ENCODE measurements at regions not wholly inside any gene's neighbourhood (a gene's known extent, or its start where the extent isn't known, plus 50 kb on each side); places are given as distances from the start of the nearest gene placed in this dataset.
A peak's percentile ranks its signal among the peaks of the same experiment; 100 is the strongest.

DNA sequence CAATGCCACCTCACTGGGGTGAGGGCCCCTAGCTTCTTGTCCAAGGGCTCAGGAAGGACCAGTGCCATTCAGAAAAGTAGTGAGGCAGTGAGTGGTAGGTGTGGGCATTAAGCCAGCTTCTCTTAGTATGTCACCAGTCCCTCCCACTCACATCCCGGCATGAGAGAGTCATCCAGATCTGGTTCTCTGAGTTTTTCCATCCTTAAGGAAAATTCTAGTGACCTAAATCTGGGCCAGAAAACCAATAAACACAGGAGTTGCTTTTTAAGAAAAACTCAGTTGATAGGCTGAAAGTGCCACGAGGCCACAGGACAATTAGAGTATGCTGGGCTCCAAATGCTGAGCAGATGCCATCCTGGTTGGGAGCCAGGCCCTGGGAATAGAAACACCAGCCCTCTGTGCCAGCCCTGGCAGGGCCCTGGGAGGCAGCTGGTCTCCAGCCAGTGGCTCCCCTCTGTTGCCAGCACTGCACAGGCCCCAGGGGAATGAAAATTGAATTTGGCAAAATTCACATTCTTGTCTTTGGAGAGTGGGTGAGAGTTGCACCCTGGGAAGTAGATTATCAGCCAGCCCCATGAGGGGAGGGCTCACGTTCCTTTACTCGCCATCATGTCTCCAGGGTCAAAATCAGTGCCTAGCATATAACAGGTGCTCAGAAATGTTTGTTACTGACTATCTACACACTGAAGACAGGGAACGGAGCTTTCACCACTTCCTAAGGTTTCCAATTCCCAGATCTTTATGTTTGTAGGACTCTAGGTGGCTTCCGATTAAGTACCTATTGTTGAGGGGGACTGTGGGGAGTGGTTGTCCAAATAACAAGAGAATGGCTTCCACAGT, 52.8 kb downstream of the FAM43A start:
- peak; percentile 39 for DNase-seq

DNA sequence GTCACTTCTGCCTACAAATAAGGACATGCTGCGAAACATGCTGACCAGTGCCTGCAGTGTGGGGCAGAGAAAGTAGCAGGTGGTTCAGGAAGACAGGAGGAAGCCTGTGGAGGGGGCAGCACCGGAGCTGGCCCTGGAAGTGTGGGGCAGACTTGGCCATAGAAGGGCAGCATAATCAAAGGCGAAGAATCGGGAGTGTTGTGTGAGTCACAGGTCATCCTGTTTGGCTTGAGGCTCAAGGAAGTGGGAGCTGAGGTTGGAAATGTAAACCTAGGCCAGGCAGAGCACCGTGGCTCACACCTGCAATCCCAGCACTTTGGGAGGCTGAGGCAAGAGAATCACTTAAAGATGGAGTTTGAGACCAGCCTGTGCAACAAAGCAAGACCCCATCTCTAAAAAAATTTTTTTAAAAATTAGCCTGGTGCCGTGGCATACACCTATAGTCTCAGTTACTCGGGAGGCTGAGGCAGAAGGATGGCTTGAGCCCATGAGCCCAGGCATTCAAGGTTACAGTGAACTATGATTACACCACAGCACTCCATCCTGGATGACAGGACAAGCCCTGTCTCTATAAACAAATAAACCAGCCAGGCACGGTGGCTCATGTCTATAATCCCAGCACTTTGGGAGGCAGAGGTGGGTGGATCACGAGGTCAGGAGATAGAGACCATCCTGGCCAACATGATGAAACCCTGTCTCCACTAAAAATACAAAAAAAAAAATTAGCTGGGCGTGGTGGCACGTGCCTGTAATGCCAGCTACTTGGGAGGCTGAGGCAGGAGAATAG, 54.0 kb downstream of the FAM43A start:
- DNase-seq: no peak

DNA sequence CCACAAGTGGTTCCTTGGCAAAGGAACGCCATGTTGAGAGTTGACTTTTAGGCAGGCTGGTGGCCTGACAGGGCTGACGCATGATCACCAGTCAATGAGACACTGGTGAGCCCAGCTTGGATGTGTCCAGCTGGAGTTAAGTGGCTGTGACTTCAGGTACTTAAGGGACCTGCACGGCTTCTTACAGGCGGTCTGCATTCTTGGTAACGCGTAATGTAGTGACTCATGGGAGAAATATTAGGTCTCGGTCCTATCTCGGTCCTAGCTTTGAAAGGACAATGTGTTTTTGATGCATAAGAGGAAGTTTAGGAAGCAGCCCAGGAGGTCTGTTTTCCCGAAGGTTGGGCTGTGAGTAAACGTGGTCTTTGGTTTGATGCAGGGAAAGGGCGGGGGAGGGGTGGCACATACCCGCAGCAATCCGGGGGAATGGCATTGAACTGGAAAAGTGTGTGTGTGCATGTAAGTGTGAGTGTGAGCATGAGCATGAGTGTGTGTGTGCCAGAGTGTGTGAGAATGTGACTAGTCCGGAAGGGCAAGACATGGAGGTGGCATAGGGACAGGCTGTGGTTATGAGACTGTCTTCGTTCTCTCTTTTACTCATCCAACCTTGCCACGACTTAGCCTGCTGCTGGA, 55.3 kb downstream of the FAM43A start:
- no peak for DNase-seq

DNA sequence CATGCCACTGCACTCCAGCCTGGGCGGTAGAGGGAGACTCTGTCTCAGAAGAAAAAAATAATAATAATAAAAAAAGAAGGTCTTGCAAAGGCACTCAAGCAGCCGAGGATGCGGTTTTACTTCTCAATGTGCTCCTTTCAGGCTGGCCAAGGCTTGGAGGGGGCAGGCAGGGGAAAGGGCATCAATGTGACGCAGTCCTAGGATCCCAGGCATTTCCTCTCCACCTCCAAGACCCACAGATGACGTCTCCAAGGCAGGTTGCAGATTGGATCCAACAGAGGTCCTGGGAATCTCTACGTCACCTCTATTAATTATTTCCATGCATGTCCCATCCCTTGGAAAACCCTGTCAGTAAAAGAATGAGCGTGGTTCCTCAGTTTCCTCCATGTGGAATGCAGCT, 56.2 kb downstream of the FAM43A start:
- no peak for DNase-seq

DNA sequence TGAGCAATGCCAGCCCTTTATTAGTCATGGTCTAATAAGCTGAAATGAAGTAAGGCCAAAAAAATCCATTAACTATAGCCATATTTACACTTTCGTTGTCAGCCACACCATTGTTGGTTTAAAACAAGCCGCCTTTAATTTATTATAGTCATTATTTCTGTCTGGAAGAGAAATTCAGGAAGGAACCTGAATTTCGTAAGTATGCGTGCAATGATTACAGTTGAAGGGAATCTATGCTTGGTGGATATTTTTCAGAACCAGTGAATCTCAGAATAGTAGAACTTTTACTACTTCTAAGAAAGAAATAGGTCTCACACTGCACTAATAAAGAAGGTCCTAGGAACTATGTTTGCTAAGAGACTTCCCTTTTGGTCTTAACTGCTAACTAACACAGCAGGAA, 59.1 kb downstream of the FAM43A start:
- DNase-seq: no peak

DNA sequence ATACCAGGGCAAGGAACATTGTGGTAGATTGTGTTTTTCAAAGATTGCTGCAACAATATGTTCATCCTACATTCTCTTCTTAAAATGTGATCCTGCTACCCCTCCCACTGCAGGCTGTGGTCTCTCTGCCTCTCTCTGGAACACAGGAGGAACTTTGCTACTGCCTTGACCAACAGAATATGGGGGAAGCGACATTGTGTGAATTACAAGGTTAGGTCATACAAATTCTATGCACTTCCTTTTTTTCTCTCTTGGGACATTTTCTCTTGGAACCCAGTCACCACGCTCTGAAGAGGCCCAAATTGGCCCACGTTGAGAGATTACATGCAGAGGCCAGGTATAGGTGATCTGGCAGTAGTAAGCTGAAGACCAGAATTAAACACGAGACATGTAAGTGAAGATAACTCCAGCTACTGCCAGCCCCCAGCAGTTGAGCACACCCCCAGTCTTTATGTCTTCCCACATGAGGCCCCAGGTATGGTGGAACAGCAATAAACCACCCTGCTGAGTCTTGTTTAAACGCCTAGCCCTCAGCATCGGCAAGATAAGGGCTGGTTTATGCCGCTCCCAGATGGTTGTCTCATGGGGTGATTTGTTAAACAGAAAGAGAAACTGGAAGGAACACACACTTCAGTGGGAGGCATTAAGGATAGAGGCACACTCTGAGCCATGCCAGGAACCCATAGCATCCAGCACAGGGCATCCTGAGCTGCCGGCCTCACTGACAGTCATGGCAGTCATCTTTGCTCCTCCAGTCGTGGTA, 59.9 kb downstream of the FAM43A start:
- no peak for DNase-seq

DNA sequence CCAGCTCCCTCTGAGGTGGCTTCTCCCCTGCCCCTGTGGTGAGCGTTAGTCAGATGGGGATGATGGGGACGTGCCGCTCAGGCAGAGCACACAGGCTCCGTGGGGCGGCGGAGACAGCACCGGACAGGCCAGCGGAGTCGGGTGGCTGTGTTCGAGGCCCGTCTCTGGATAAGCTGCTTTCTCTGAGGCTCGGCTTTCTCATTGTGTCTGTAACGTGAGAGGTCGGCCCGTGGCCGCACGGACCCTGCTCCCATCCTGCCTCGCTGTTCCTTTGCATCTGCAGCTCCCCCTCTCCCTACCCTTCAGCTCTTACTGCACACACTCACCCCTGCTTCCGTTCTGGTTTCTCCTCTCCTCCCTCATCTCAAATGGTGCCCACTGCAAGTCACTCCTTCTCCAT, 62.5 kb downstream of the FAM43A start:
- DNase-seq: no peak

DNA sequence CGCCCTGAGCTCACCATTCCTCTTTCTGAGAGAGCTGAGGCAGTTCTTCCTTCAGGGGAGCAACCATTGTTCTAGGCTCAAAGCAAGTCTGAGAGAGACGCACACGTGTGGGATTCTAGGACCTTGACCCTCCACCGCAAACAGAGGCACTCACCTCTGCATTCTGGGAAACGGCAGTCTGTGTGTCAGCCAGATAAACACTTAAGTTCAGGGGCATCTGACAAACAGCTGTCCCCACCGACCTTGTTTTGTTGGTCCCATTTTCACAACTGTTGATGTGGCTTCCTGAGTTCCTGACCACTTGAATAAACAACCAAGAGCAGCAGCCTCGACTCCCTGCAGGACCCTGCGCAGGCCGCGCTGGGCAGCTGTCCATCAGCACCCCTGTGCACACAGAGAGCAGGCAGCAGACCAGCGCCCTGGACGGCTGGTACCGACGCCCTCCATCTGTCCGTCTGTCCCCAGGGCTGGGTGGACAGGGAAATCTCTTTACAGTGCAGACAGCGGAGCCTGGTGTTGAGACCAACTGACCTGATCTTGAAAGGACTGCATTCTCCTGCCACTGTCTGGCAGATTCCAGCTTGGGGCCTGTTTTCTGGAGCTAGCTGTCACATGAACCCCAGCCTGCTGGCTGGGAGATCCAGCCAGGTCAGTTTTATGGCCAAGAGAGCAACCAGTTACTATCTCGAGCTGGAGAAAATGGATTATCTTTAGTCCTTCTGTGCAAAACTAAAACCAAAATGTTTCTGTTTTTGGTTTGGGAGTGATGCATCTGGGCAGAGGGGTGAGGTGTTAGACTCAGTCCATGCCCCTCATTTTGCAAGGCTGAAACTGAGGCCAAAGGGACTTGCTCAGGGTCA, 64.2 kb downstream of the FAM43A start:
- no peak for DNase-seq

DNA sequence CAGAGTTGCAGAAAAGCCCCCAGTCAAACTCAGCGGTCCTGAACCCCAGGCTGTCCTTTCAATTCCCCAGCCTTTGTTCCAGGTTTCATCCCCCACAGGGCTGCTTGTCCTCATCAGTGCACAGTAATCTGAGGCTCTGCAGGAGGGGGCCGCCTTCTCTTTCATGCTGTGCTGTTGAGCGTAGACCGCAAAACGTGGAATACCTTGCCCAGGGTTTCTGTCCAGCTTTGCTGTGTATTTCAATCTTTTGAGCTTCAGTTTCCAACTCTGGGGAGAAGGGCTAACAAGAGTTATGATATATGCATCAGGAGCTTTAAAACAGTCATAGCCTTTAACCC, 64.8 kb downstream of the FAM43A start:
- DNase-seq: no peak

DNA sequence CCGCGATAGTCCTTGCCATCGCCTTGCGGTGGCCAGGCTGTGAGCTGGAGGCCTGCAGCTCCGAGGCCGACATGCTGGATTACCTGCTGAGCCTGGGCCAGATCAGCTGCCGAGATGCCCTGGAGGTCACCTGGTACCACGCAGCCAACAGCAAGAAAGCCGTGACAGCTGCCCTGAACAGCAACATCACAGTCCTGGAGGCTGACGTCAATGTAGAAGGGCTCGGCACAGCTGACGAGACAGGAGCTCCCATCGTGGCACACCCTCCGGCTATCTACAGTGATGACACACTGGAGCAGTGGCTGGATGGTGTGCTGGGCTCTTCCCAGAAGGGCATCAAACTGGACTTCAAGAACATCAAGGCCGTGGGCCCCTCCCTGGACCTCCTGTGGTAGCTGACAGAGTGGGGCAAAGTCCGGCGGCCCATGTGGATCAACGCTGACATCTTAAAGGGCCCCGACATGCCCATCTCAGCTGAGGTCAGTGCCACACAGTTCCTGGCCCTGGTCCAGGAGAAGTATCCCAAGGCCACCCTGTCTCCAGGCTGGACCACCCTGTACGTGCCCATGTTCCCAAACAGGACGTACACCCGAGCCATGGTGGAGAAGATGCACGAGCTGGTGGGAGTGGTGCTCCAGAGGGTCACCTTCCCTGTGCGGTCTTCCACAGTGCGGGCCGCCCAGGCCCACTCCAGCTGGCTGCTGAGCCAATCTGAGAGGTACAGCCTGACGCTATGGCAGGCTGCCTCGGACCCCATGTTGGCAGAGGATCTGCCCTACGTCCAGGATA, 70.2 kb downstream of the FAM43A start:
- DNase-seq: no peak

DNA sequence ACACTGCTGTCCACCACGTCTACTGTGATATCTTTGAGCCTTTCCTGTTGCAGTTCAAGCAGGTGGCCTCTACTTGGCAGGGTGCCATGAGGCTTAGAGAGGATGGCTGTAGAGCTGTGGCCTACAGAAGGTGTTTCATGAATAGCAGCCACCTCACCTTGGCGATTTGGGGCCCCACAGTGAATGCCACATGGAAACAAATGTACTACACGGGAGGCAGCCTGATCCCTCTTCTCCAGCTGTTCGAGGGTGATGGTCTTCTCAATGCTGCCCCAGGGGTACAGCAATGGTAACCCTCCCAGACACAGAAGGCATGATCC, 70.7 kb downstream of the FAM43A start:
- no peak for DNase-seq

DNA sequence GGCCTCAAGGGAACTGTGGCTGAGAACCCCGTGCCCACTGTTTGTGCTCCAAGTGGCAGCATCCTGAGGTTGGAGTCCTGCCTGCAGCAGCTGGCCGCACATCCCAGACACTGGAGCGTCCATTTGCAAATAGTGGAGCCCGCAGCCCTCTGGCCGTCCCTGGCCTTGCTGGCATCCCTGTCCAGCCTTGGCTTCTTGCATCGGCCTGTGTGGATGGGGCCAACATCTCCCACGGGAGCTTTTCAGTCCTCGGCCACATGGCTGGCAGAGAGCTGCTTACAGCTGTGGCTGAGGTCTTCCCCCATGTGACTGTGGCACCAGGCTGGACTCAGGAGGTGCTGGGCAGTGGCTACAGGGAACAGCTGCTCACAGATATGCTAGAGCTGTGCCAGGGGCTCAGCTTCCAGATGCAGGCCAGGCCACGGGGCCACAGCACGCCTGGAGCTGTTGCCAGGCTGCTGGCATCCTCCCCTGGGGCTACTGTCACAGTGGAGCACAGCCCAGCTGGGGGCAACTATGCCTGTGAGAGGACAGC, 71.2 kb downstream of the FAM43A start:
- no peak for DNase-seq

DNA sequence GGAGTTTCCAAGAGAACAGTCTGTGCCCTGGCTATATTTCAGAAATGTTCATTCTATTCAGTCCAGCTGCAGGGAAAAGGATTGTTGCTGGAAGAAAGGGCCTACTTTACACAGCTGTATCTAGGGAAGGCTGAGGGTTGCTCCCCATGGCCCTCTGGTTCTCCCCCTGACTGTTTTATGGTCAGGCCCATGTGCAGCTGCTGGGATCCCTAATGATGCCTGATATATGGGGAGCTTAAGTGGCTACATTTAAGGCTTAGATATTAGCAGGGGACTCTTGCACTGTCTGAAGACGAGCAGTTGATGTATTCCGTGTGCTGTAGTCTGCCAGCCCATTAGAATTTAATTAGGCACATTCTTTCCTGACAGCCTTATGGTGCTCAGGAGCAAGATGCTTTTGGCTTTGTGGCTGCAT, 72.0 kb downstream of the FAM43A start:
- DNase-seq: peak; percentile 85

DNA sequence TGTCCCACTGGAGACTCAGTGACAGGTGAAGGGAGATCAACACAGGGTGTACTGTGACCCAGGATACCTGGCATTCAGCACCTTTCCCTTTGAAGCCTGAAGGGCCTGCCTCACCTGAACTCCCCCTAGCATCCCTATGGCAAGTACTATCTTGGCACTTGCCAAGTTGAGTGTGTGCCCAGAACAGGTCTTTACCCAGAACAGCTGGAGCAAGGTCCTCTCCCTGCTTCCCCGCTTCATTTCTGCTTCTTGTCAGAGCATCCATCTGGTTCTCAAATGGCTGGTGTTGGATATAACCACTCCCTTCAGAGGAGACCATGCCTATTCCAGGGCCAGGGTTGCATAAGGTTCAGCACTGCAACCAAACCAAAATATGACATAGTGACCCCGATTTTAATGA, 73.0 kb downstream of the FAM43A start:
- no peak for DNase-seq

DNA sequence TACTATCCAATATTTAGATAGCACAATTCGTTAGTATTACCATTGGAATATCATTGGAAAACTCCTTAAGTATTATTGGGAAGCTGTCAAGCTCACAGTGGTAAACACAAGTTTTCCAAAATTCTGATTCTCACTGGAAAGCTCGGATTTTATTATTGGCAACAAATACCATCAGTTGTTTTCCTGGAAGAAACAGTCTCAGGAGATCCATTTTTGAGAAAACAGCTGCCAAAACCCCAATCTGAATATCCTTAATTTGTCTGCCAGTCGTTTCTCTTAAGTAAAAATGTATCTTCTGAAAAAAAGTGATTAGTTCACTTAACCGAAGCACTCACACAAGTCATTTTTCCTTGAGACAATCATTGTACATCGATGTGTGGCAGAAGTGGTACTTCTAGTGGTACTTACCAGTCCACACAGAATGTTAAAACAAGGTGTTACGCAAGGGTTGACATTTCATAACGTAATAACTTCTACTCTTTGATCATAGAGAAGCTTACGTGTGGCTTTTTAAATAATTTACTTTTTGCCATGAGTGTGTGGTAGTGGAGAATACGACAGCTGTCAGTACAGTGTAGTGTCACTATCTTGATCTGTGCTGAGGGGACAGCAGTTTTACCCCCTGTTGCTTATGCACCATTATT, 74.9 kb downstream of the FAM43A start:
- no peak for DNase-seq

DNA sequence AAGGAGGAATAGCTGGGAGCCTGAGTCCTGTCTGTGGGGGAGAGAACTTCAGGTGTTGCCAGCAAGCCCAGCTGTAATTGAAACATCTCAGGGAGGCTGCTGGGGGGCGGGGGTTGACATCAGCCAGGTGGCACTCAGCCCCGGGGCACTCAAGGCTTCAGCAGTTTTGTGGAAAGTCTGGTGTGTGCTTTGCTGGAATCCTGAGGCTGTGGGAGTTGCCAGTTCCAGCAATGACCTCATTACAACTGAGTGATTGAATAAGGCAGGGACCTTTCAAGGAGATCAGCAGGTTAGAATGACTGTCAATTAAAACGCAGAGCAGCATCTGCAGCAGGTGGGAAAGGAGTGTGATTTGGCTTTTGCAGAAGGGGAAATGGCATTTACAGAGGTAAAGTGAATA, 75.7 kb downstream of the FAM43A start:
- DNase-seq: peak; percentile 50

DNA sequence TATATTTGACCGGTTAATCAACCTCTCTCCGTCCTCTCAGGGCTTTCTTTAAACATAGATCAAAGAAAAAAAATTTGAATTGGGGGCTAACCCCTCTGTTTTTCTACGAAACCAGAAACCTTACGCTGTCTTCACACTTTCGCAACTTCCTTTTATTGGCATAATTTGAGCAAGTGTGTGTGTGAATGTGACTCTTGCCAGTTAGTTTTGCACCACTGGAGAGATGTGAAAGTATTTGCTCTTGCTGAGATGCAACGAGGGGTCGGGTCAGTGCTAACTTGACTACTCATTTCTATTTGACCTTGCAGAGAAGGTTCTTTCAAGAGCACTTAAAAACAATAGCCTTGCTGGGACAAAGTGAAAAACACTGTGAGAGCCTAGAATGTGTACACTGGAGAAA, 81.2 kb downstream of the FAM43A start:
- no peak for DNase-seq

DNA sequence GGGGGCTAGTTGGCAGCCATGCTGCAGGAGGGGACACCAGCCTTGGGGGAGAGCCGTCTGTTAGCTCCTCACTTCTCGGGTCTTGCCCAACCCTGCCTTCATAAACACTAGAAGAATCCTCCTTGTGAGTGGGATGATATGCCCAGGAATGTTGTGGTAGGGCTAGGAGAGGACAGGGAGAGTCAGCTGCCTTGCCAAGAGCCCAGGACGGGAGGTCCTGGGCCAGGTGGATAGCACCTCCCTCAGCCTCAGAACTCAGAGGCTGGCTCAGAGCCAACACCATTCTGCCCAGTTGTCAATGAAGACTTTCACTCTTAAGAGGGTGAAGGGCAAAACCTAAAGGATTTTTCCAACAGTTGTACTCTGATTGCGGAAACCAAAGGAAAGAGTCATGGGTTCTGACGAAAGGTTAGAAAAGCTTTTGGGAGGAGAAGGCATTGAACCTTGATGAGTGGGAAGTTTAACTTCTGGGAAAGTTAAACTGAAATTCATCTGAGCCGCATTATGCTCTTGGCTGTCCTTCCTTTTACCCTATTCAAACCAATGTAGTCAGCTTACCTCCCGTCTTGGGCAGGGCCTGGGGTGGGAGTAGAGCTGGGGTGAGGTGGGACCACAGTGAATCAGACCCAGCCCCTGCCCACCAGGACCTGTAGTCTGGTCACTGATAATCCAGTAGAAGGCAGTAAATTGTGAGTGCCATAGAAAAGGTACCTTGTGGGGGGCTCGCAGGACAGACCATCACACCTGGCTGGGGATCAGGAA, 81.9 kb downstream of the FAM43A start:
- no peak for DNase-seq

DNA sequence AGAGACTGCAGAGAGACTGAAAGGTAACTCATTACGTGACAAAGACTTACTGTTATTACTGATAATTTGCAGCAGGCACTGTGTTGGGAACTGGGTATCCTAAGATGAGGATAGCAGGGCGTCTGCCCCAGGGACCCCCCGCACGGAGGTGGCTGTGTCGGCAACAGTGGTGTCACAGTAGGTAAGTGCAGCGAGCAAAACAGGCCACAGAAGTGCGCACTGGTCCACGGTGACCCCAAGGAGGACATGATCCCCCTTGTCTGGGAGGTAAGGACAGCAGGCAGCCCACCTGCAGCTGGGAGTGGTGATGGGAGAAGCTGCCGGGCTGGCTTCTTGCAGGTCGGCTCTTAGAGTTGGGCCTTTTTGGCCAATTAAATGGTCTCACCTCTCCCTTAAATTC, 82.9 kb downstream of the FAM43A start:
- no peak for DNase-seq

Measured in muscle of arm (tissue), 1 donor.